NCI-H524 (cell line): ENCODE measurements at regions not wholly inside any gene's neighbourhood (a gene's known extent, or its start where the extent isn't known, plus 50 kb on each side); places are given as distances from the start of the nearest gene placed in this dataset.
A peak's percentile ranks its signal among the peaks of the same experiment; 100 is the strongest.

ENCODE experiments used
- DNase-seq, 2 experiments: peaks; one replicate each; lab custom pipeline; 2025; lab: John Stamatoyannopoulos, UW

GRCh38 chr2:56444339-56444738 lies 260.5 kb downstream of the CCDC85A start:
- DNase-seq: peak in 1 of 2 experiments; percentile 36

GRCh38 chr2:56448403-56449001 lies 264.7 kb downstream of the CCDC85A start:
- DNase-seq: no peak

- no peak for DNase-seq
Observed at GRCh38 chr2:56449002-56449431, 265.2 kb downstream of the CCDC85A start.

GRCh38 chr2:56449449-56449860 lies 265.7 kb downstream of the CCDC85A start:
- DNase-seq: no peak

- DNase-seq: peak in 1 of 2 experiments; percentile 50
Observed at GRCh38 chr2:56450047-56450446, 266.3 kb downstream of the CCDC85A start.

- DNase-seq: peak in 1 of 2 experiments; percentile 4
Observed at GRCh38 chr2:56450772-56451171, 267.0 kb downstream of the CCDC85A start.

- no peak for DNase-seq
Observed at GRCh38 chr2:56455642-56456041, 271.9 kb downstream of the CCDC85A start.

- no peak for DNase-seq
Observed at GRCh38 chr2:56456791-56457190, 273.0 kb downstream of the CCDC85A start.

- no peak for DNase-seq
Observed at GRCh38 chr2:56460508-56460907, 276.7 kb downstream of the CCDC85A start.

- no peak for DNase-seq
Observed at GRCh38 chr2:56464066-56464465, 280.3 kb downstream of the CCDC85A start.

- no peak for DNase-seq
Observed at GRCh38 chr2:56464613-56465012, 280.8 kb downstream of the CCDC85A start.

- DNase-seq: no peak
Observed at GRCh38 chr2:56465491-56465890, 281.7 kb downstream of the CCDC85A start.

GRCh38 chr2:56473524-56473923 lies 289.7 kb downstream of the CCDC85A start:
- DNase-seq: no peak

GRCh38 chr2:56474412-56475158 lies 290.8 kb downstream of the CCDC85A start:
- peak; percentile 95 to 97 for DNase-seq

GRCh38 chr2:56475191-56475590 lies 291.4 kb downstream of the CCDC85A start:
- DNase-seq: no peak

- DNase-seq: peak in 1 of 2 experiments; percentile 21
Observed at GRCh38 chr2:56476509-56477071, 292.8 kb downstream of the CCDC85A start.

- DNase-seq: no peak
Observed at GRCh38 chr2:56478027-56478426, 294.2 kb downstream of the CCDC85A start.

GRCh38 chr2:56483081-56483480 lies 299.3 kb downstream of the CCDC85A start:
- DNase-seq: no peak

- no peak for DNase-seq
Observed at GRCh38 chr2:56484906-56485305, 301.1 kb downstream of the CCDC85A start.

GRCh38 chr2:56500317-56500716 lies 316.5 kb downstream of the CCDC85A start:
- DNase-seq: no peak

GRCh38 chr2:56502616-56503015 lies 318.8 kb downstream of the CCDC85A start:
- DNase-seq: no peak

- DNase-seq: no peak
Observed at GRCh38 chr2:56505885-56506284, 322.1 kb downstream of the CCDC85A start.

- no peak for DNase-seq
Observed at GRCh38 chr2:56508662-56509061, 324.9 kb downstream of the CCDC85A start.
